Activated T-cell treated with anti-CD3 and anti-CD28 coated beads, Interleukin-2, amount 50 U/mL, for 72 hours (primary cell): ENCODE measurements at regions not wholly inside any gene's neighbourhood (a gene's known extent, or its start where the extent isn't known, plus 50 kb on each side); places are given as distances from the start of the nearest gene placed in this dataset.
"Not testable (repeated sequence)": the region's sequence is repeated elsewhere in the genome, so short reads cannot be mapped to it uniquely, and the experiment has no call there.

ENCODE experiments used
- ATAC-seq, 2 donors: fragments of 150-1000 bp; cut with Tn5 transposase; replicated peaks in 1 of 2; 2 replicates each; pipeline ENCODE4 v1.10.0; 2021; ENCODE audit warnings: moderate library complexity in 2 of 2, mild to moderate bottlenecking in 1 of 2
- DNase-seq, 2 donors: peaks; one replicate each; pipeline ENCODE4 v3.0.0; 2021 to 2022; ENCODE audit warnings: mixed read lengths in 1 of 2
- H3K27ac Mint-ChIP-seq: one replicate; pipeline ENCODE4 v1.8.0; 2022; ENCODE audit warnings: mild to moderate bottlenecking, moderate library complexity, mixed read lengths
- H3K27me3 Mint-ChIP-seq: one replicate; pipeline ENCODE4 v1.8.0; 2022; ENCODE audit warnings: low read depth, mixed read lengths
- H3K36me3 Mint-ChIP-seq, 2 donors: one replicate each; pipeline ENCODE4 v1.8.0; 2022; ENCODE audit warnings: mixed read lengths in 2 of 2, mild to moderate bottlenecking in 1 of 2; ENCODE audit not compliant: insufficient read depth in 2 of 2
- H3K4me1 Mint-ChIP-seq: one replicate; pipeline ENCODE4 v1.8.0; 2022; ENCODE audit warnings: low read depth, mixed read lengths
- H3K4me3 Mint-ChIP-seq, 2 donors: one replicate each; pipeline ENCODE4 v1.8.0; 2022; ENCODE audit warnings: mild to moderate bottlenecking in 2 of 2, mixed read lengths in 2 of 2, moderate library complexity in 2 of 2
- H3K9me3 Mint-ChIP-seq, 2 donors: one replicate each; pipeline ENCODE4 v1.8.0; 2022; ENCODE audit warnings: mixed read lengths in 2 of 2

DNA sequence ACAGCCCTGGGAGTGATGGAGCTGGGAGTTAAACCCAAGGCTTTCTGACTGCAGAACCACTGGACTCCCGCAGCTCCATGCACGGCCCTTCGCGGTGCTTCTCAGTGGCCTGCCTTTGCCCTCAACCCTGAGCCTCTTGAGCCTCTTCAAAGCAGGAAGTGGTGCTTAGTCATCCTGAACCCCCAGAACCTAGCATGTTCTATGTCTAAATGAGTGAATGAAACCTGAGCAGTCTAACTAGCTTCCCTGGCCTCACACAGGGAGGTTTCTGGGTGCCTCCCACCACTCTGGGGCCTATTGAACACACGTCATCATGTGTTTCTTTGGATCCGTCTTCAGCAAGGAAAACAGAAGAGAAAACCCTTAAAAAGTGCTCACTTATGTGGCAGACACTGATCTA, 117.9 kb upstream of the SFSWAP start:
- H3K27ac Mint-ChIP-seq: no peak overlapping the region
- peaks cover 23% of the 10 kb centered on the region for H3K4me1 Mint-ChIP-seq
- DNase-seq (peak; percentile 52 to 58), ATAC-seq (peak; percentile 99)
- no peaks in the 10 kb centered on the region for H3K36me3 Mint-ChIP-seq
- no peaks in the 10 kb centered on the region for H3K27me3 Mint-ChIP-seq
- H3K9me3 Mint-ChIP-seq: peaks cover 0 to 1% of the 10 kb centered on the region in 2 donors
- H3K4me3 Mint-ChIP-seq: peak overlapping the region in 1 of 2 donors; percentile 27

DNA sequence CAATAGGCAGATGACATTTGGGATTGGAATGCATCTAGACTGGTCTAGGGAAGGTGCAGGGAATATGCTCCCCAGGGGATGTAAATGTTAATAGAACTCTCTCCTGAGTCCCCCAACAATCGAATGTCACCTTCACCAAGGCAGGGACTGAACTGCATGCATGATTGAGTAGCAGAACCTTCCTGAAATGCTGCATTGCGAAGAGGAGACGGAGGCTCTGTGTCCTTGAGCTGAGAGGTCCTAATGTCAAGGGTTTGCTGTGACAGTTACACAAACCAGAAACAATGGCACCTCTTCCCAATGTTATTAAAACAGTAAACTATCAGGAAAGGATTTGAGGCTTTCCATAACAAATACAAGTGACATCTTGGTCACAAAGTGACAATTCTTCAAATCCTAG, 117.5 kb upstream of the SFSWAP start:
- no peaks in the 10 kb centered on the region for H3K36me3 Mint-ChIP-seq
- H3K9me3 Mint-ChIP-seq: peaks cover 0 to 1% of the 10 kb centered on the region in 2 donors
- H3K4me1 Mint-ChIP-seq: peaks cover 23% of the 10 kb centered on the region
- ATAC-seq (no peak), DNase-seq (no peak)
- H3K27ac Mint-ChIP-seq: no peak overlapping the region
- H3K27me3 Mint-ChIP-seq: no peaks in the 10 kb centered on the region
- peak overlapping the region in 1 of 2 donors; percentile 27 for H3K4me3 Mint-ChIP-seq

DNA sequence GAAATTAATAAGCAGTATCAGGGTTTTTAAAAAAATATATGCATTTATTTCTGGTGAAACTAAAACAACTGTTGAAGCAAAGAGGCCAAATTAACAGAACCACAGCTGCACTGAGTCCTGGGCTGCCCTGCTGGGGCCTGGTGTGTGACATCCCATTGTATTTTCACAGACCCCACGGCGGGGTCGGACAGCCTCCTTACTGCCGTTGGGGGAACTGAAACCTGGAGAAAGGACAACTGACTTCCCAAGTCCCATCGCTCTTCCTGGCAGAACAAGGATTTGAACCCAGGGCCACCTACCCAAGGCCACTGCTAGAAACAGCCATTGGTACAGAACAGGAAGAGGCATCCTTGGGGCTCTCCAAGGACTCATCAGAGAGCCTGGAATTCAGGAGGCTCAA, 114.8 kb upstream of the SFSWAP start:
- no peaks in the 10 kb centered on the region for H3K36me3 Mint-ChIP-seq
- H3K27ac Mint-ChIP-seq: no peak overlapping the region
- H3K27me3 Mint-ChIP-seq: no peaks in the 10 kb centered on the region
- no peak for DNase-seq
- no peak overlapping the region for H3K4me3 Mint-ChIP-seq
- peaks cover 23% of the 10 kb centered on the region for H3K4me1 Mint-ChIP-seq
- no peaks in the 10 kb centered on the region for H3K9me3 Mint-ChIP-seq
- no peak for ATAC-seq

DNA sequence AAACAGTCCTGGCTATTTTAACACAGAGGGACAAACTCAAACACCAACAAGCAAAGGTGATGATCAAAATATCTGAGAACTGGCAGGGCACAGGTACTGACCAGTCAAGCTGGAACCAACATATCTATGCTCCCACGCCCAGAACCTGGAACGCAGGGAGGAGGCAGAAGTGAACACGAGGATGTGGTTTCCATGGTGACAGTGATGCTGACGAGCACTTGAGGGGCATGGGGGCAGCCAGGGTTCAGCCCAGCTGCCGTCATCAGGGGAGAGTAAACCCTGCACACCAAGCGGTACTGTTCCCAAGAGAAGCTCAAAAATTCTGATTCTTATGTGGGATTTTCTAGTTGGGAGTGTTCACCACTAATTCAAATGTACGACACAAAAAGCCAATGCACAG, 113.6 kb upstream of the SFSWAP start:
- ATAC-seq (no peak), DNase-seq (no peak)
- H3K27me3 Mint-ChIP-seq: no peaks in the 10 kb centered on the region
- H3K27ac Mint-ChIP-seq: no peak overlapping the region
- H3K36me3 Mint-ChIP-seq: no peaks in the 10 kb centered on the region
- H3K9me3 Mint-ChIP-seq: no peaks in the 10 kb centered on the region
- peaks cover 19% of the 10 kb centered on the region for H3K4me1 Mint-ChIP-seq
- no peak overlapping the region for H3K4me3 Mint-ChIP-seq

DNA sequence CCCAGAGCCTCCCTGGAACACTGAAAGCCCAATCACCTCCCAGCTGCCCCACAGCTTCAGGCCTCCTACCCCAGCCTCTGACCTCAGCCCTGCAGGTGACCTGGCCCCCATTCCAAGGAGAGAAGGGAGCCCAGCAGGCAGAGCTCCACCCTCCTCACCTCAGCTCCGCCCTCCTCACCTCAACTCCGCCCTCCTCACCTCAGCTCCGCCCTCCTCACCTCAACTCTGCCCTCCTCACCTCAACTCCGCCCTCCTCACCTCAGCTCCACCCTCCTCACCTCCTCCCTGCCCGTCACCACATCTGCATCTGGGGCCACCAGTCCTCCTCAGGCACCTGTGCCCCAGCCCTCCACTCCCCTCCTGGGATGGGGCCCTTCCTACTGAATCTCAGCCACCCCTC, 112.2 kb upstream of the SFSWAP start:
- no peak overlapping the region for H3K4me3 Mint-ChIP-seq
- H3K27ac Mint-ChIP-seq: no peak overlapping the region
- H3K4me1 Mint-ChIP-seq: peaks cover 19% of the 10 kb centered on the region
- no peaks in the 10 kb centered on the region for H3K9me3 Mint-ChIP-seq
- H3K36me3 Mint-ChIP-seq: no peaks in the 10 kb centered on the region
- no peak for DNase-seq
- H3K27me3 Mint-ChIP-seq: no peaks in the 10 kb centered on the region
- ATAC-seq: no peak

DNA sequence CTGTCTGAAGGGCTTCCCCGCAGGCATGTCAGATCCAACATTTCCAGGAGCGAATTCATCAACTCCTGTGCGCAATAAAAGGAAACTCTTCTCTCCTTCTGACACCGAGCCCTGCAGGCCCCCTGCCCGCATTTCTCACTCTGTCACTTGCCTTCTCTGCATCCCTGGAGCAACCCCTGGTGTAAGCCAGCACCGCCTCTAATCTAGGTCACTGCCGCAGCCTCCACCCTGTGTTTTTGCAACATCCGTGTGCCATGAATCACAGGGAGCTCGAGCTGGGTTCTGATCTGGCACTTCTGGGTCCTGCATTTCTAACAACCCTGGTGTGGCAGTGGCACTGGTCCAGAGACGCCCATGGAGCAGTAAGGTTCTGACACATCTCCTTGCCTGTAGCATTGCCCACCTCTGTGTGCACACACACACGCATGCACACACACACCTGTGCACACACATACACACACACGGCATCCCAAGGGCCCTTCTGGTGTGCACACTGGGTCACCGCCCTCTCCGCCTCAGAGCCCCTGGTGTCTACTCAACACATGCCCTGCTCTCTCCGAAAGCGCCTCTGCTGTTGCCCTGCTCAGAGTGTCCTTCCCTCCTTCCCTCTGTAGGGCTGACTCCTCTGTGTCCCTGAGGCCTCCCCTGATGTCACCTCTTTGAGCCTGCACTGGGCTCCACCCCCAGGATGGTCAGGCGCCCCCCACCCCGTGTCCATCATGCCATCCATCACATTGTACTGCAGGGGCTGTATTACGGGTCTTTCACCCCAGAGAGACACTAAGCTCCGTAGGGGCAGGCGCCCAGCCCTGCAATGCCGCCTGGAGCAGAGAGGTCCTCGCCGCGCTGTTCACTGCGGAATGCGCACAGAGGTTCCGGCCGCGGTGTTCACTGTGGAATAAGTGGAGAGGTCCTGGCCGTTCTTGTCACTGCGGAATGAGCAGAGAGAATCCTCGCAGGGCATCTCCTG, 111.4 kb upstream of the SFSWAP start:
- no peak overlapping the region for H3K27ac Mint-ChIP-seq
- ATAC-seq: no peak
- no peaks in the 10 kb centered on the region for H3K9me3 Mint-ChIP-seq
- DNase-seq: no peak
- H3K4me1 Mint-ChIP-seq: peaks cover 26% of the 10 kb centered on the region
- H3K27me3 Mint-ChIP-seq: no peaks in the 10 kb centered on the region
- no peaks in the 10 kb centered on the region for H3K36me3 Mint-ChIP-seq
- H3K4me3 Mint-ChIP-seq: no peak overlapping the region

DNA sequence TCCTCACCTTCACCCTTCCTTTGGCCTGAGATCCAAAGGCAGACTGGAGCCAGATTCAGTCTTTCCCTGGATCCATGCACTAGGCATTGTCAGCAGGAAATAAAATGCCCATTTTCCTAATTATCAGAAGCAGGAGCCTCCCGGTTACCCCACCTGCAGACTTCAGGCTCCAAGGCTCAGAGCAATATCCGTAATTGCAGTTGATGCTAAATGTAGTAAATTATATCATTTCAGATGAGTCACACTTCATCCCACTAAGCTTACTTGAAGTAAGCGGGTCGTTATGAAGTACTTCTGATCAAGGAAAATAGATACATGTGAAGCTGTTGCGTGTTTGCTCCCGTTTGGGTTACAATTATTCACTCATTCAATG, 110.7 kb upstream of the SFSWAP start:
- no peak for ATAC-seq
- DNase-seq: no peak
- no peaks in the 10 kb centered on the region for H3K27me3 Mint-ChIP-seq
- H3K36me3 Mint-ChIP-seq: no peaks in the 10 kb centered on the region
- no peak overlapping the region for H3K4me3 Mint-ChIP-seq
- no peak overlapping the region for H3K27ac Mint-ChIP-seq
- peaks cover 33% of the 10 kb centered on the region for H3K4me1 Mint-ChIP-seq
- no peaks in the 10 kb centered on the region for H3K9me3 Mint-ChIP-seq

DNA sequence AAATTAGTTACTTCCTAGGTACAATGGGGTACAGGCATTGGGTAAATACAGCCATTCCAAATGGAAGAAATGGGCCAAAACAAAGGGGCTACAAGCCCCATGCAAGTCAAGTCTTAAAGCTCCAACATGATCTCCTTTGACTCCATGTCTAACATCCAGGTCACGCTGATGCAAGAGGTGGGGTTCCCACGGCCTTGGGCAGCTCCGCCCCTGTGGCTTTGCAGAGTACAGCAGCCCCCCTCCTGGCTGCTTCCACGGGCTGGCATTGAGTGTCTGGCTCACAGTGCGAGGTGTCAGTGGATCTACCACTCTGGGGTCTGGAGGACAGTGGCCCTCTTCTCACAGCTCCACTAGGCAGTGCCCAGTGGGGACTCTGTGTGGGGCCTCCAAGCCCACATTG, 109.4 kb upstream of the SFSWAP start:
- not testable (repeated sequence) for H3K36me3 Mint-ChIP-seq, H3K4me3 Mint-ChIP-seq, H3K9me3 Mint-ChIP-seq, ATAC-seq, DNase-seq, H3K27me3 Mint-ChIP-seq, H3K27ac Mint-ChIP-seq
- peaks cover 41% of the 10 kb centered on the region for H3K4me1 Mint-ChIP-seq

DNA sequence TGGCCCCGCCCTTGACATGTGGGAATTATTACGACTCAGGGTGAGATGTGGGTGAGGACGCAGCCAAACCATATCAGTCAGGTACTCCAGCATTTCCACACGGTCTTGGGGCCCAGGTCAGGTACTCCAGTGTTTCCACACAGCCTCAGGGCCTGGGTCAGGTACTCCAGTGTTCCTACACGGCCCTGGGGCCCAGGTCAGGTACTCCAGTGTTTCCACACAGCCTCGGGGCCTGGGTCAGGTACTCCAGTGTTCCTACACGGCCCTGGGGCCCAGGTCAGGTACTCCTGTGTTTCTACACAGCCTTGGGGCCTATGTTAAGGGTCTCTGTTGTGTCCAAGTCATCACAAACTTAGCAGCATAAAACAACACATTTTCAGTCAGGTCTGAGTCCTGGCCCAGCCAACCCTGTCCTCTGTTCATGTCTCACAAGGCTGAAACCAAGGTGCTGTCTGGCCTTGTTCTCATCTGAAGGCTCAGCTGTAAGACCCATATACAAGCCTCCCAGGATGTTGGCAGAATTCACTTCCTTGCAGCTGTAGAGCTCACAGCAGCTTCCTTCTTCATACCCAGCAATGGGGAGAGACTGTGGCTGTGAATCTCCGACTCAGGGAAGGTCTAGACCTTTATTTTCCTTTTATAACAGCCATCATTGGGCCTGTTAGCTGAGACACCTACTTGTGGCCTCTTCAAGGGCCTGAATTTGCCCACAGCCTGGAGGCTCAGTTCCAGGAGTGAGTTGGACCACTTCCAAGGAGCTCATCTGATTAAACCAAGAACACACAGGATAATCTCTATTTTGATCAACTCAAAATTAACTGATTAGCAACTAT, 107.6 kb upstream of the SFSWAP start:
- Mint-ChIP-seq H3K4me3 (peak overlapping the region; percentile 71 to 78), H3K4me1 (peaks cover 59% of the 10 kb centered on the region), H3K9me3 (peaks cover 0 to 2% of the 10 kb centered on the region in 2 donors), H3K27me3 (no peaks in the 10 kb centered on the region), H3K27ac (peak overlapping the region; percentile 27), H3K36me3 (no peaks in the 10 kb centered on the region)
- ATAC-seq: no peak
- no peak for DNase-seq

DNA sequence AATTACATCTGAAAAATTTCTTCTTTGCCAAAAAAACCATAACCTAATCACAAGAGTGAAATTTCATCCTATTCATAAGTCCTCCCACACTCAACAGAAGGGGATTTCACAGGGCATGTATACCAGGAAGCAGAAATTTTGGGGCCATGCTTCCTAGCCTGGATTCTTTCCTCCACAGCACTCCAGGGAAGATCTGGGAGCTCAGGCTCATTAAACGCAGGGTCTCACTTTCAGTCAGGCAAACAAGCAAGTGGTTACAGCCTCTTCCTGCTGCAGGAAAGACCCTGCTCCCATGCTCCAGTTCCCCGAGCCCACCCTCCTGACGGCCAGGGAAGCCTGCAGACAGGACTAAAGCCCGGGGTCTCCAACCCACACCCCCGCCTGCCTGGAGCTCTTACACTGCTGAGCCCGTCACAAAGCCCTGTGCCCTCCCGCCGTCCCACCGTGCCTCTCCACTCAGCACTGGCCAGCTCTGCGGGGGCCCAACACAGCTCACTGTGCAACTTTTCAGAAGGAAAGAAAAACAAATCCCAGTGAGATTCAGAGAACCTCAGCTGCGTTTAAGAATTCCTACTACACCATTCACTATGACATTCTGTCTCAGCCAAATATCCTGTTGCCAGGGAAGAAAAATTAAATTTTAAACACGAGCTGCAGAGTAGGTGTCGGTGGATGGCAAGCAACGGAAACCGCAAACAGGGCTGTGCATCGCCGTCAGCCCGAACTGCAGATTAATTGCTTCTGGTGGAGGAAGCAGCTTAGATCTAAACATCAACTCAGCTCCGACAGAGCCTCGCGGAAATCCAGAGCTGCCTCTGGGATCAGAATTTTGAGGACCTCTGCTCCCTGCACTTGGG, 106.7 kb upstream of the SFSWAP start:
- Mint-ChIP-seq H3K36me3 (no peaks in the 10 kb centered on the region), H3K4me3 (peak overlapping the region; percentile 71 to 78), H3K27me3 (no peaks in the 10 kb centered on the region), H3K4me1 (peaks cover 65% of the 10 kb centered on the region), H3K27ac (peak overlapping the region; percentile 14), H3K9me3 (peaks cover 0 to 2% of the 10 kb centered on the region in 2 donors)
- DNase-seq: peak; percentile 35 to 43
- ATAC-seq: peak in 1 of 2 donors; percentile 31

DNA sequence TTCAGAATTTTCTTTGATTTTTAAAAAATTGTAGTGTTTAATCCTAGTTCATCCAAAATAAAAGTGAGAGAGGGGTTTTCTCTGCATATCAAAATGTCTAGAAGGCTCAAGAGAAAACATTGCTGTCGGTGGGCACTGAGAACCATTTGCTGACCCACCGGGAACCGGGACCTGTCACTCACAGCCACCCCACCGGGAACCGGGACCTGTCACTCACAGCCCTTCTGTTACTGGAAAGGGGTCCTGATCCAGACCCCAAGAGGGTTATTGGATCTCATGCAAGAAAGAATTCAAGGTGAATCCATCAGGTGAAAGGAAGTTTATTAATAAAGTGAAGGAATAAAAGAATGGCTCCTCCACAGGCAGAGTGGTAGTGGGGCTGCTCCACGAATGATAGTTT, 106.0 kb upstream of the SFSWAP start:
- Mint-ChIP-seq H3K4me1 (peaks cover 70% of the 10 kb centered on the region), H3K4me3 (peak overlapping the region; percentile 71 to 78), H3K36me3 (no peaks in the 10 kb centered on the region), H3K9me3 (peaks cover 0 to 2% of the 10 kb centered on the region in 2 donors), H3K27me3 (no peaks in the 10 kb centered on the region), H3K27ac (no peak overlapping the region)
- DNase-seq (no peak), ATAC-seq (no peak)

DNA sequence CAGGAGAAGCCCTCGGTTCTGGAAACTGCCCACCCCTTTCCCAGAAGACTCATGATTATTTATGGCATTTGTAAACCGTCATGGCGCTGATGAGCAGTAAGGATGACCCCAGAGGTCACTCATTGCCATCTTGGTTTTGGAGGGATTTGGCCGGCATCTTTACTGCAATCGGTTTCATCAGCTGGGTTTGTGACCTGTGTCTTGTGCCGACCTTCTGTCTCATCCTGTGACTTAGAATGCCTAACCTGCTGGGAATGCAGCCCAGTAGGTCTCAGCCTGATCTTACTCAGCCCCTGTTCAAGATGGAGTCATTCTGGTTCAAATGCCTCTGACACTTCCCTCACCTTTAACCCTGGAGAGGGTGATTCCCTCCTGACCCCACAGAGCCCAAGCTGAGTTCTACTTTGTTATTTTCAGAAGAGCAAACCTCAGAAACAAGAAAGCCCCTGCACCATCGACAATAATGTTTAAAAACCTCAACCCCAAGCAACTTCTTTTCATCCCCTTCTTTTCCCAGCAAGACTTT, 105.5 kb upstream of the SFSWAP start:
- DNase-seq: no peak
- Mint-ChIP-seq H3K36me3 (no peaks in the 10 kb centered on the region), H3K27me3 (no peaks in the 10 kb centered on the region), H3K4me3 (peak overlapping the region; percentile 51 to 78), H3K9me3 (peaks cover 0 to 2% of the 10 kb centered on the region in 2 donors), H3K4me1 (peaks cover 70% of the 10 kb centered on the region), H3K27ac (peak overlapping the region; percentile 35)
- ATAC-seq: no peak
